Ascending aorta (tissue), 2 donors: ENCODE measurements at regions not wholly inside any gene's neighbourhood (a gene's known extent, or its start where the extent isn't known, plus 50 kb on each side); places are given as distances from the start of the nearest gene placed in this dataset.

Source experiments
- DNase-seq, 2 donors: peaks; one replicate each; pipeline ENCODE4 v3.0.0-alpha.2; 2019; ENCODE audit warnings: low spot score in 2 of 2
- H3K27ac ChIP-seq, 2 donors: fragments of 200-600 bp; sonication (generic); one replicate each; pipeline ENCODE4 v1.5.1; 2016 to 2017; ENCODE audit warnings: mild to moderate bottlenecking in 1 of 2
- H3K27me3 ChIP-seq: fragments of 200-600 bp; sonication (generic); one replicate; pipeline ENCODE4 v1.5.1; 2017
- H3K36me3 ChIP-seq, 2 donors: fragments of 200-600 bp; sonication (generic); one replicate each; pipeline ENCODE4 v1.5.1; 2016
- H3K4me1 ChIP-seq, 2 donors: fragments of 200-600 bp; sonication (generic); one replicate each; pipeline ENCODE4 v1.5.1; 2016 to 2017; ENCODE audit warnings: mild to moderate bottlenecking in 1 of 2
- H3K4me3 ChIP-seq, 2 donors: fragments of 200-600 bp; sonication (generic); one replicate each; pipeline ENCODE4 v1.5.1; 2016 to 2017; ENCODE audit warnings: mild to moderate bottlenecking in 1 of 2
- H3K9me3 ChIP-seq, 2 donors: fragments of 200-600 bp; sonication (generic); one replicate each; pipeline ENCODE4 v1.5.1; 2016
- CTCF ChIP-seq, 3 experiments: fragments of 200-600 bp in 2 of 3; fragments of 450-650 bp in 1 of 3; sonication (generic) in 2 of 3; IDR thresholded peaks; one replicate each; pipeline ENCODE4 v1.5.1; 2016 to 2019; ENCODE audit warnings: antibody characterized with exemption in 3 of 3, mild to moderate bottlenecking in 1 of 3, moderate library complexity in 1 of 3
- intact Hi-C: fragments of 100-400 bp; cut with DNase I; formaldehyde crosslinking; loops from one replicate; pipeline ENCODE4 v1.15.1; 2023

GRCh38 chr3:74756674-74757073 is 142.2 kb upstream of the CNTN3 start:
- Histone ChIP-seq H3K4me1 (no peaks in the 10 kb centered on the region), H3K9me3 (no peaks in the 10 kb centered on the region), H3K27ac (no peak overlapping the region), H3K4me3 (no peak overlapping the region), H3K27me3 (no peaks in the 10 kb centered on the region), H3K36me3 (no peaks in the 10 kb centered on the region)
- intact Hi-C loops, result no loop called here
- TF ChIP-seq CTCF (IDR thresholded peaks at IDR 0.05), result no peak
- DNase-seq, result no peak

- no peaks in the 10 kb centered on the region for H3K27me3 ChIP-seq
- H3K9me3 ChIP-seq, result no peaks in the 10 kb centered on the region
- TF ChIP-seq CTCF (IDR thresholded peaks at IDR 0.05), result no peak
- H3K36me3 ChIP-seq, result no peaks in the 10 kb centered on the region
- no peak for DNase-seq
- no peak overlapping the region for H3K27ac ChIP-seq
- intact Hi-C loops, result no loop called here
- H3K4me1 ChIP-seq, result no peaks in the 10 kb centered on the region
- H3K4me3 ChIP-seq, result no peak overlapping the region
Measured at GRCh38 chr3:74752290-74752689, 137.8 kb upstream of the CNTN3 start.

- Histone ChIP-seq H3K27me3 (no peaks in the 10 kb centered on the region), H3K9me3 (no peaks in the 10 kb centered on the region), H3K27ac (no peak overlapping the region), H3K4me3 (no peak overlapping the region), H3K4me1 (no peaks in the 10 kb centered on the region), H3K36me3 (no peaks in the 10 kb centered on the region)
- no peak for TF ChIP-seq CTCF (IDR thresholded peaks at IDR 0.05)
- DNase-seq, result no peak
- intact Hi-C loops, result no loop called here
Measured at GRCh38 chr3:74751775-74752174, 137.3 kb upstream of the CNTN3 start.

- H3K36me3 ChIP-seq, result no peaks in the 10 kb centered on the region
- DNase-seq, result no peak
- no peaks in the 10 kb centered on the region for H3K4me1 ChIP-seq
- TF ChIP-seq CTCF (IDR thresholded peaks at IDR 0.05), result no peak
- H3K9me3 ChIP-seq, result no peaks in the 10 kb centered on the region
- no peak overlapping the region for H3K27ac ChIP-seq
- intact Hi-C loops, result no loop called here
- no peaks in the 10 kb centered on the region for H3K27me3 ChIP-seq
- no peak overlapping the region for H3K4me3 ChIP-seq
Measured at GRCh38 chr3:74750901-74751300, 136.4 kb upstream of the CNTN3 start.

GRCh38 chr3:74739242-74739641 is 124.8 kb upstream of the CNTN3 start:
- Histone ChIP-seq H3K9me3 (no peaks in the 10 kb centered on the region), H3K4me1 (no peaks in the 10 kb centered on the region), H3K36me3 (no peaks in the 10 kb centered on the region), H3K27me3 (no peaks in the 10 kb centered on the region), H3K4me3 (no peak overlapping the region), H3K27ac (no peak overlapping the region)
- no peak for TF ChIP-seq CTCF (IDR thresholded peaks at IDR 0.05)
- intact Hi-C loops, result no loop called here
- DNase-seq, result no peak

- H3K4me1 ChIP-seq, result no peaks in the 10 kb centered on the region
- H3K9me3 ChIP-seq, result no peaks in the 10 kb centered on the region
- no peak for TF ChIP-seq CTCF (IDR thresholded peaks at IDR 0.05)
- no peak overlapping the region for H3K27ac ChIP-seq
- H3K4me3 ChIP-seq, result no peak overlapping the region
- H3K27me3 ChIP-seq, result no peaks in the 10 kb centered on the region
- no peak for DNase-seq
- intact Hi-C loops, result no loop called here
- no peaks in the 10 kb centered on the region for H3K36me3 ChIP-seq
Measured at GRCh38 chr3:74722211-74722610, 107.8 kb upstream of the CNTN3 start.
